ENCODE measurements at regions not wholly inside any gene's neighbourhood (a gene's known extent, or its start where the extent isn't known, plus 50 kb on each side); places are given as distances from the start of the nearest gene placed in this dataset.

DNA sequence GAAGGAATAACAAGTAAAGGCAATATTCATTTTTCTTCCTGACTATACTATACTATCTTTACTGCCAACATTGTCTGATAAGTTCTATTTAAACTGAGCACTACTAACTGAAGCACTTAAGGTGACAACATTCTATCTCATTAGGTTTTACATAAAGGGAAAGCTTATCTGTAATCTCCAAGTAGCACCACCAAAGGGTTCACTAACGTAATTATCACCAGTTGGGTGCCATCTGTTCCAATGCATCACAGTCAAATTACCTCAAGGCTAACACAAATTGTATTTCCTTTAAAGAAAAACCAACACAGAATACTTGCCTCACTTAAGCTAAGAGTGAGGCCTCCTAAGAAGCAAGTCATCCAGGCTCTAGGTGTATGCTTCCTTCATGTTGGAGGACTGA, 453.8 kb downstream of the RAP2B start:
- DNase-seq (ENCODE audit: low spot score) = no peak
- TF ChIP-seq CTCF (IDR thresholded peaks at IDR 0.05) = no peak
- no peak for TF ChIP-seq POLR2A (IDR thresholded peaks at IDR 0.05)
- no peak for TF ChIP-seq POLR2AphosphoS5 (IDR thresholded peaks at IDR 0.05)
- intact Hi-C loops (cut with DNase I) = no loop called here
- H3K36me3 ChIP-seq = no peaks in the 10 kb centered on the region
- no peaks in the 10 kb centered on the region for H3K27me3 ChIP-seq (replicated peaks; ENCODE audit: insufficient read depth)
- H3K27ac ChIP-seq = no peak overlapping the region
- WGBS = 81% methylated on average over 1 of the region's 1 CpG
- H3K4me1 ChIP-seq (replicated peaks) = no peaks in the 10 kb centered on the region
- H3K4me3 ChIP-seq = no peak overlapping the region
- H3K9me3 ChIP-seq = no peaks in the 10 kb centered on the region

GRCh38 chr3:153617463-153617862, 455.4 kb downstream of the RAP2B start:
- no peak overlapping the region for H3K4me3 ChIP-seq
- intact Hi-C loops (cut with DNase I) = no loop called here
- H3K4me1 ChIP-seq (replicated peaks) = no peaks in the 10 kb centered on the region
- no peak for DNase-seq (ENCODE audit: low spot score)
- H3K36me3 ChIP-seq = no peaks in the 10 kb centered on the region
- no peaks in the 10 kb centered on the region for H3K27me3 ChIP-seq (replicated peaks; ENCODE audit: insufficient read depth)
- no peak overlapping the region for H3K27ac ChIP-seq
- WGBS = 0% methylated on average over 1 of the region's 1 CpG
- TF ChIP-seq POLR2A (IDR thresholded peaks at IDR 0.05) (no peak), CTCF (IDR thresholded peaks at IDR 0.05) (no peak), POLR2AphosphoS5 (IDR thresholded peaks at IDR 0.05) (no peak)
- H3K9me3 ChIP-seq = no peaks in the 10 kb centered on the region

GRCh38 chr3:153618176-153618575, 456.1 kb downstream of the RAP2B start:
- Histone ChIP-seq H3K27me3 (replicated peaks; ENCODE audit: insufficient read depth) (no peaks in the 10 kb centered on the region), H3K9me3 (no peaks in the 10 kb centered on the region), H3K27ac (no peak overlapping the region), H3K4me3 (no peak overlapping the region), H3K36me3 (no peaks in the 10 kb centered on the region), H3K4me1 (replicated peaks) (no peaks in the 10 kb centered on the region)
- 88% methylated on average over 3 of the region's 3 CpGs for WGBS
- TF ChIP-seq POLR2AphosphoS5 (IDR thresholded peaks at IDR 0.05) (no peak), POLR2A (IDR thresholded peaks at IDR 0.05) (no peak), CTCF (IDR thresholded peaks at IDR 0.05) (no peak)
- intact Hi-C loops (cut with DNase I) = no loop called here
- no peak for DNase-seq (ENCODE audit: low spot score)

- DNase-seq (ENCODE audit: low spot score) = no peak
- no peak overlapping the region for H3K27ac ChIP-seq
- no peaks in the 10 kb centered on the region for H3K9me3 ChIP-seq
- no peaks in the 10 kb centered on the region for H3K27me3 ChIP-seq (replicated peaks; ENCODE audit: insufficient read depth)
- 97% methylated on average over 2 of the region's 2 CpGs for WGBS
- intact Hi-C loops (cut with DNase I) = no loop called here
- no peaks in the 10 kb centered on the region for H3K36me3 ChIP-seq
- H3K4me3 ChIP-seq = no peak overlapping the region
- no peaks in the 10 kb centered on the region for H3K4me1 ChIP-seq (replicated peaks)
- no peak for TF ChIP-seq POLR2A (IDR thresholded peaks at IDR 0.05)
- no peak for TF ChIP-seq CTCF (IDR thresholded peaks at IDR 0.05)
- no peak for TF ChIP-seq POLR2AphosphoS5 (IDR thresholded peaks at IDR 0.05)
Observed at GRCh38 chr3:153619268-153619667, 457.2 kb downstream of the RAP2B start.

DNA sequence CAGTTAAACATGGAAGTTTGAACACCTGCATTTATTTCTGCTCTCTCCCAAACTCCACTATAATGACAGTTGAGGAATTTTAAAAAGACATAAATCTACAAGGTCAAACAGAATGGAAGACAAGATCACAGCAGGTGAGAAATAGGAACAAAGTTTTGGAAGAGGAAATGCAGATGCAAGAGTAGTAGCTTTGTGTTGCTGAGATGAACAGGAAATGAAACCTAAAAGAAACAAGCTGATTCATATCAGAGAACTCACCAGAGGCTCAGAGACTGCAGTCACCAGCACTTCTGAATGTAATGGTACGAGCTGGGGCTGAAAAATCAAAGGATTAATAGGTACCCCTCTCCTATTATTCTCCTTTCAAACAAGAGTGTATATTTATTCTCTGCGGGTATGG, 459.9 kb downstream of the RAP2B start:
- DNase-seq (ENCODE audit: low spot score) = no peak
- no peaks in the 10 kb centered on the region for H3K27me3 ChIP-seq (replicated peaks; ENCODE audit: insufficient read depth)
- intact Hi-C loops (cut with DNase I) = no loop called here
- no peaks in the 10 kb centered on the region for H3K4me1 ChIP-seq (replicated peaks)
- H3K36me3 ChIP-seq = no peaks in the 10 kb centered on the region
- WGBS = 79% methylated on average over 2 of the region's 2 CpGs
- no peaks in the 10 kb centered on the region for H3K9me3 ChIP-seq
- TF ChIP-seq CTCF (IDR thresholded peaks at IDR 0.05) (no peak), POLR2A (IDR thresholded peaks at IDR 0.05) (no peak), POLR2AphosphoS5 (IDR thresholded peaks at IDR 0.05) (no peak)
- no peak overlapping the region for H3K27ac ChIP-seq
- H3K4me3 ChIP-seq = no peak overlapping the region
